GM12892 (cell line): ENCODE measurements at regions not wholly inside any gene's neighbourhood (a gene's known extent, or its start where the extent isn't known, plus 50 kb on each side); places are given as distances from the start of the nearest gene placed in this dataset.
"Not testable (repeated sequence)": the region's sequence is repeated elsewhere in the genome, so short reads cannot be mapped to it uniquely, and the experiment has no call there.

Source experiments
- POLR2A ChIP-seq: IDR thresholded peaks from 2 replicates; pipeline ENCODE4 v1.6.1; 2011; ENCODE audit warnings: low read depth, low read length, control low read depth
- TAF1 ChIP-seq: IDR thresholded peaks from 2 replicates; pipeline ENCODE4 v1.6.1; 2011; ENCODE audit warnings: low read depth, mild to moderate bottlenecking, control low read depth, low read length, borderline replicate concordance

DNA sequence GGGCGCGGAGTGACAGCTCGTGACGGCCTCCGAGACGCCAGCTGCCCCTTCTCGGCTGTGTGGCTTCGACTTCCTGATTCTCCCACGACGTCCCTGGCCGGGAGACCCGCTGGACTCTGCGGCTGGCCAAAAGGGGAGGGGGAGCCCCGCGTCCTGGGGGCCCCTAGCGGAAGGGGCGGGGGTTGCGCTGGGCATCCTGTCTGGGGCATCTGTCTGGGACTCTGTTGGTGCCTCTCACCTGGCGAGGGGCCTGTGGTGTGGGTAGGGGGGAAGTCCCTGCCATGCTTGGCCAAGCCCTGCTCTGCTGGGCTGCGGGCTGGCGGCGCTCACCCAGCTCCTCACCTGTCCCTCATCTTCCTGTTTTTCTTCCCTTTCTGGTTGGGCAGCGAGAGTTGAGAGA lies 171.6 kb upstream of the OSBPL11 start:
- not testable (repeated sequence) for TF ChIP-seq POLR2A, TAF1
